Kidney glomerular epithelial cell (primary cell): ENCODE measurements at regions not wholly inside any gene's neighbourhood (a gene's known extent, or its start where the extent isn't known, plus 50 kb on each side); places are given as distances from the start of the nearest gene placed in this dataset.

ENCODE experiments used
- DNase-seq: peaks from one replicate; lab custom pipeline; 2025; lab: John Stamatoyannopoulos, UW

GRCh38 chr14:97402279-97402678, 605.1 kb downstream of the VRK1 start:
- no peak for DNase-seq

- DNase-seq: no peak
Observed at GRCh38 chr14:97407701-97408407, 610.7 kb downstream of the VRK1 start.

DNA sequence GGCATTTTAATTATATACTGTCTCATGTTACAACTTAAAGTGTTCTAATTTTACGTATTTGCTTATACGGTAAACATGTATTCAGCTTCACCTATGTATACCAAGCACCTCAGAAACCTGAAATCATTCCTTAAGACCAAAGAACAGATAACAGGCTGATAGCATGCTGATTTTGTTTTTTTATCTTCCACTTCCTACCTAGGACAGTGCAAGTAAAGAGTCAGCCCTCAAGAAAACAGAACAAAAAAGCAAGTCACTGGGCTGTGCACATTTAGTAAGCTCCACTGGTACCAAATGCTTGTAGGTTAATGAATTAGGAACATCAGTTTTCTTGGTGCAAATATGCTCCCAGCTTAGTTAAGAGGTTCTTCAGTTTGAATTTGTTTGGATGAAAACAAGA, 611.3 kb downstream of the VRK1 start:
- no peak for DNase-seq

DNA sequence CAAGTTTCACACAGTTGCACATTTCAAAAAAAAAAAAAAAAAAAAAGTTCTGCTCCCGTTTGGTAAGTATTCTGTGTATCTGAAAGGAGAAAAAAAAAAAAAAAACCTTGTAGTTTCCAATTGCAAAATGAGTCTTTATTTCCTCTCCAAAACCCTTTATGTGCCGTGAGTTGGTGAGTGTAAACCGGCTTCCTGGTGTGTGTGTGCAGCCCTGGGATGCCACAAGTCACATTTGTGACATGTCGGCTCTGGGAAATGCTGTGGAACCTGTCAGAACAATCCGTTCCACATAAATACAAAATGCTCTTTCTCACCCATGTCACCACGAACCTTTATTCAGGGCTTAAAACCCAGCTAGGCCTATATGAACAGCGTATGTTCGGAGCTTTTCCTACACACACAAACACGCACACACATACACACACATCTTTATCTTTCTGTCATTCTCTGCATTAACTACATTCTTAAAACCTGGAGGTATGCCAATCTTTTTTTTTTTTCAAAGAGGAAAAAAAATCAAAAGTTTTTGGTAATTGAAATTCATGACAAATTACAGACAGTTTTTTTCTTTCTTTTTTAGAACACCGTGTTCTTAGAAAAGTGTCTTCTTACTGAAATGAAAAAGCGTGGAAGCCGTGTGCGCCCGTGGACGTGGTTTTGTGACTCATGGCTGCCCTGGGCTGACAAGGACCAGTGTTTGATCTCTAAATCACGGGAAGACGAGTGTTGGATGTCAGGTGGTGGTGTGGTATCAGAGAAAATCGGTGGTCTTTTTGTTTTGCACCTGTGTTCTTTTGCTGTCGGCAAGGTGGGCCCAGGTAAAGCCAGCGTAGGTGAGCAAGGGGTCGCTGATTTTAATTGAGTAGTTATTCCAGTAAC, 612.0 kb downstream of the VRK1 start:
- DNase-seq: no peak

- no peak for DNase-seq
Observed at GRCh38 chr14:97410667-97411620, 613.8 kb downstream of the VRK1 start.

DNA sequence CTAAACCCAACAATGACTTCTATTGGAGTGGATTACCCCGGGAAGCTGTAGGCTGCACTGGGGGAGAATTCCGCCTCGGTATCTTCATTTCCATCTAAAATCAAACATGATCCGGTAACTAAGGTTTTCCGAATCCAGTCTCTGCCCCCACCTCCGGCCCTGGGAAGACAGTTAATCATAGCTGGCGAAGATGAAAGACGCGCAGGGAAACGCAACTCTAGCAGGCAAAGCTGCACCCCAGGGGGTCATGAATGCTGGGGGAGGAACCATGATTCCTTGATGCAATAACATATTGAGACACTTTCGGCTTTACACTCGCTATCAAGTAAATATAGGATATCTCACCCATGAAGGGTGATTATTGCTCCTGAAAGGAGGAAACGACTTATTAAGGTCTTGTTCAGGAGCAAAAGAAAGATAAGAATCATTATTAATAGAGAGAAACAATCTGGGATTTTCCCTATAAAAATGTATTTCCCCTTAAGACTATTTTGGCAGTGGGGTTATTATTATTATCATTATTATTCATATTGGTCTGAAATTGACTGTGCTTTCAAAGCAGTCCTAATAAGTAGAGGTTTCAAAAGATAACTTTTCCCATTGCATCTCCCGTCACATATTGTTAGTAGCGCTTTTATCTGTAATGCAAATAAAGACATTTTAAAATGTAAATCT, 614.9 kb downstream of the VRK1 start:
- DNase-seq: no peak

GRCh38 chr14:97413022-97413539, 615.9 kb downstream of the VRK1 start:
- no peak for DNase-seq

DNA sequence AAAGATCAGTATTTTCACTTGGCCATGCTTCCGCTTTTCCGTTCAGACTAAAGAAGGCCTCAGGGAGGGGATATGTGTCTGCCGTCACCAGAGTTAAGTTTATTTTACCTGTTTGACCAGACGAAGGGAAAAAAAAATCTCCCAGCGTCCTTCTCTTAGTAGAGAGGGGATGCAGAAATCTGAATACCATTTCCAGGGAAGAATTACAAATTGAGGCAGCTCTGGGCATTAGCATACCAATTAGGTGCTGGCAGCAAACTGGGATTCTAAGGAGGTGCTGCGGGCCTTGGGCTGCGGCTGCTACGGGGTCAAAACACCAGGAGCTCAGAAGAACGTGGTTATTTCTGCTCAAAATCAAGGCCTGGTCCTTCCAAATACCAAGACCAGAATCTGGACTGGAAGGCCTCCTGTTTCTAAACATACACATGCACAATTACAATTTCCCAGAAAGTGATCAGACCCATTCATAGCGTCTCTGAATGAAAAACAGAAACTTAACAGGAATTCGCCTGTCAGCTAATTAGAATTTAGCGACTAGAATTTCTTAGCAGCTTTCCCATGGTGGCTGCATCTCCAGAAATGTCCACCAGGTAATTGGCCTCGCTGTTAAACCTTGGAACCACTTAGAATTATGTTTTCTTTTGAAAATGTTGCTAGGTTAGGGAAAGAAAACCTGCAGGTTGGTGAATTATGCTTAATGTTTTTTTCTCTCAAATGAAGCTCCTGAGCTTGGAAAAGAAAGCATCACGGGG, 617.0 kb downstream of the VRK1 start:
- no peak for DNase-seq

- DNase-seq: no peak
Observed at GRCh38 chr14:97414718-97415098, 617.5 kb downstream of the VRK1 start.

DNA sequence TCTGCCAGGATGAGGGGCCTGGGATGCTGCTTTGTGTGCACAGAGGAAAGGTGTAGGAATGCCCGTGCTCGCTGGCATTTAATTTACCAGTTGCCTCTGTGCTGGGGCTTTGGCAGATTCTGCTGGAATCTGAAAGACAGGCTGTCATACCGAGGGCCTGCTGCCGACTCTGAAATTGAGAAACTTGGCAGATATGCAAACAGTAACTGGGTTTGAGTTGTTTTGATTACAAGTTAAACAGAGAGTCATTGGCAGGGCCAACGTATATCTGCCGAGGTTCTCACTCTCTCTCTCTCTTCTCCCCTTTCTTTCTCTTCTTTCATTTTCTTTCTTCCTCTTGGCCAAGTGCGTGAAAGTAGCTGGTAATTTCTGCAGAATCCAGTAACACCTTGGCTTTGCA, 618.7 kb downstream of the VRK1 start:
- DNase-seq: no peak

GRCh38 chr14:97416550-97416949, 619.4 kb downstream of the VRK1 start:
- no peak for DNase-seq

DNA sequence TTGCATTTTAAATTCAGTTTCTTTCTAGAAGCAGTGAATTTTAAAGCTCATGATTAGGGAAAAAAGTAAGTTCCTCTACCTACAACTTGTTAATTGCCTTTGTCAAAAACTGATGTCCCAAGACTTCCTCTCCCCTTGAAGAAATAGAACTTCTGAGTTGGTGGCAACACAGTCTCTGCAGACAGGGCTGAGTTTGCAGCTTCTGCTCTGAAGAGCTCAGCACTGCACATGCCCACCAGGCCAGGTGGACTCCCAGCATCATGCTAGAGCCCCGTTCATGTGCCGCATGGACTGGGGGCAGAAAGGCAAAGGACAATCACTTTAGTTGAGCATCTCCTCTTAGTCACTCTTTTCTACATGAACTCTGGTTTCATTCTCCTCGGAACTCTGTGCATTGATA, 620.1 kb downstream of the VRK1 start:
- no peak for DNase-seq

GRCh38 chr14:97420211-97420610, 623.0 kb downstream of the VRK1 start:
- DNase-seq: no peak

GRCh38 chr14:97426776-97427175, 629.6 kb downstream of the VRK1 start:
- DNase-seq: no peak

- no peak for DNase-seq
Observed at GRCh38 chr14:97428808-97429440, 631.7 kb downstream of the VRK1 start.

- no peak for DNase-seq
Observed at GRCh38 chr14:97432586-97432985, 635.4 kb downstream of the VRK1 start.

DNA sequence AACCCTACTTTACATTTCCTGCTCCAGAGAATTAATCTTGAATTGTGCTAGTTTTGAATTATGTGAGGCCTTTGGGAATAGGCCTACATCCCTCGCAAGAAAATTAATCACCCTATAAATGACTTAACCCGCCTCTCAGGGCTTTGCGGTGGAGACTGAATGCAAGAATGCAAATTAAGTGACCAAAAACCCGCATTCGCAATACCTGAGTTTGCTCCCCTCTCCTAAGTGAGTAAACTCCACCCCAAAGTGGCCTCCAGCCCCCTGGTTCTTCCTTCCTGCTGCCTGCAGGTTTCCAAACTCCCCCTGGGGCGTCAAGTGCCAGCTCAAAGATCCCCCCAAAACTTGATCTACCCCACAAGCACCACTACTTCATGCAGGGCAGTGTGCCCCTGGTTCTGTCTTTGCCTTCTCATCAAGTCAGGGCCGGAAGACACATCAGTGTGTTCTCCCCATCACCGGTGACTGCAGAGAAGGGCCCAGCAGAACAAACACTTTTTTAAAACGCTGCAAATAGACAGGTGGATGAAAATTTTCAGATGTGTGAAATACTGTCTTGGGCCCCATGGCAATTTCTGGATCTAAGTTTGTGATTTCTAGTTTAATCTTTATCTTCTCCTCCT, 644.7 kb downstream of the VRK1 start:
- DNase-seq: no peak

- DNase-seq: no peak
Observed at GRCh38 chr14:97442363-97442762, 645.2 kb downstream of the VRK1 start.

DNA sequence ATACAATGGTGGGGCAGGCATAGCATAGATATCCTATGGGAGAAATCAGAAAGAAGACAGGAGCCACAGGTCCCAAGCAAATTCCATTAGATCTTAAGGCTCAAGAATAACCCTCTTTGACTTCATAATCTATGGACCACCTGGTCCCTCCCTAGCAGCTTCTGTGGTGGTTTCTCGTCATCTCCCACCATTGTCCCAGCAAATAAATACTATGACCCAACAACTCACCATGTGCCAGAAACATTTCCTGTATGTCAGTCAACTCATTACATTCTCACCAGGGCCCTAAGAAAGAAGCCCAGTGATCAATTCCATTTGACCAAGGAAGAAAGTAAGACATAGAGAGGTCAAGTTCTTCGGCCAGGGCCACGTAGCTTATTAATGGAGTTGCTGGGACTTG, 646.2 kb downstream of the VRK1 start:
- no peak for DNase-seq

DNA sequence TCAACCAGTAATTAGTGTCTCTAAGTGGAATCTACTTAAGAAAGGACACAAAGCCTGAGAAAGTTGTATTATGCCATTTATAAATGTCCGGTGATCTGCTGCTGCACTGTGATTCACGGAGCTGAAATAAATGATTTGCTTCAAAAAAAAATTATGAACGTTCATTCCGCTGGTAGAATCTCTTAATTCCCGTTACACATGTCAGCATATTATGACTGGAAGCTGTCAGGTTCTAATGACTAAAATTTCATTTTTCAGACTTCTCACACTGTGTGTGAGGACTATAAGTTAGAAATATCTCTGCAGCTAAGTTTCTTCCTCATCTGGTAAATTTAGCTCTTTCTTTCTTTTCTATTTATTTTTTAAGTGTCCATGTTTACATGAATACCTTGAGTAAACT, 647.1 kb downstream of the VRK1 start:
- no peak for DNase-seq
